Endothelial cell of umbilical vein (primary cell): ENCODE measurements at regions not wholly inside any gene's neighbourhood (a gene's known extent, or its start where the extent isn't known, plus 50 kb on each side); places are given as distances from the start of the nearest gene placed in this dataset.

ENCODE experiments used
- BruUV-seq: library from RNA; stranded (reverse); fragments of 400-500 nt; replicated peaks from 2 replicates; lab custom pipeline; 2021; lab: Mats Ljungman, UMichigan
- CTCF ChIA-PET: fragments of 300-600, 350-600 bp; sonication (Branson Sonifier 250); formaldehyde crosslinking; loops from one replicate; lab custom pipeline; 2021; ENCODE audit warnings: antibody characterized with exemption, inconsistent platforms; lab: Charles Lee
- POLR2A ChIA-PET: fragments of 300-600, 350-600 bp; sonication (Branson Sonifier 250); formaldehyde crosslinking; loops from one replicate; lab custom pipeline; 2021; ENCODE audit warnings: antibody characterized with exemption, inconsistent platforms; lab: Charles Lee
- DNase-seq: peaks from one replicate; pipeline ENCODE4 v3.0.0-alpha.2; 2011; ENCODE audit warnings: low read depth, low spot score
- FAIRE-seq: peaks from 2 replicates; lab custom pipeline; 2011; peaks lifted over from hg19 to GRCh38; lab: Jason Lieb, UNC
- H2AFZ ChIP-seq: 2 replicates; pipeline ENCODE4 v1.6.0; 2012; ENCODE audit warnings: low read depth, low read length, control low read depth, inconsistent platforms
- H3K27ac ChIP-seq: 2 replicates; pipeline ENCODE4 v1.5.1; 2011; ENCODE audit warnings: low read depth, mild to moderate bottlenecking, control low read depth, low read length, moderate library complexity; ENCODE audit not compliant: insufficient read depth
- H3K27me3 ChIP-seq, 2 experiments: 2 replicates each; pipeline versions ENCODE4 v1.6.0 to v1.6.1; 2011; ENCODE audit warnings: low read length in 2 of 2, mixed read lengths in 1 of 2; ENCODE audit not compliant: control insufficient read depth in 2 of 2, insufficient read depth in 2 of 2
- H3K36me3 ChIP-seq, 2 experiments: 2 replicates in 1 of 2; 3 replicates in 1 of 2; pipeline ENCODE4 v1.5.1; 2011; ENCODE audit warnings: low read length in 2 of 2, mild to moderate bottlenecking in 1 of 2, moderate library complexity in 1 of 2; ENCODE audit not compliant: control insufficient read depth in 2 of 2, insufficient read depth in 2 of 2; ENCODE audit errors: extremely low read depth in 1 of 2
- H3K4me1 ChIP-seq: 3 replicates; pipeline ENCODE4 v1.5.1; 2011; ENCODE audit warnings: mild to moderate bottlenecking, low read length; ENCODE audit not compliant: control insufficient read depth, insufficient read depth; ENCODE audit errors: extremely low read depth
- H3K4me2 ChIP-seq: 2 replicates; pipeline ENCODE4 v1.6.1; 2011; ENCODE audit warnings: low read length, control low read depth, mixed read lengths; ENCODE audit not compliant: insufficient read depth
- H3K4me3 ChIP-seq, 3 experiments: fragments of 200-600 bp in 1 of 3; sonication (generic), shearing (Covaris generic) in 1 of 3; replicated peaks in 1 of 3; 2 replicates each; pipeline ENCODE4 v1.5.1; 2011 to 2016; ENCODE audit warnings: control low read depth in 3 of 3, low read length in 3 of 3, mild to moderate bottlenecking in 2 of 3, inconsistent platforms in 1 of 3, low read depth in 1 of 3, moderate library complexity in 1 of 3; ENCODE audit not compliant: insufficient read depth in 1 of 3
- H3K79me2 ChIP-seq: 2 replicates; pipeline ENCODE4 v1.6.0; 2012; ENCODE audit warnings: low read length, inconsistent platforms; ENCODE audit not compliant: control insufficient read depth, insufficient read depth
- H3K9ac ChIP-seq: replicated peaks from 2 replicates; pipeline ENCODE3; 2011; ENCODE audit warnings: low read length, control low read depth; ENCODE audit not compliant: insufficient read depth; ENCODE audit errors: extremely low read depth
- H3K9me1 ChIP-seq: replicated peaks from 3 replicates; pipeline ENCODE4 v1.6.0; 2011; ENCODE audit warnings: mild to moderate bottlenecking, low read length; ENCODE audit not compliant: control insufficient read depth, insufficient read depth; ENCODE audit errors: extremely low read depth
- H3K9me3 ChIP-seq: replicated peaks from 2 replicates; pipeline ENCODE4 v1.5.1; 2012; ENCODE audit warnings: low read length, inconsistent platforms; ENCODE audit not compliant: control insufficient read depth, insufficient read depth
- H4K20me1 ChIP-seq: replicated peaks from 2 replicates; pipeline ENCODE3; 2011; ENCODE audit warnings: mild to moderate bottlenecking, low read length; ENCODE audit not compliant: control insufficient read depth, insufficient read depth; ENCODE audit errors: extremely low read depth
- EZH2 ChIP-seq: IDR thresholded peaks from 2 replicates; pipeline ENCODE4 v1.6.1; 2012; ENCODE audit warnings: borderline replicate concordance, low read depth, mild to moderate bottlenecking, moderate library complexity, low read length, inconsistent platforms; ENCODE audit not compliant: severe bottlenecking
- FOS ChIP-seq: IDR thresholded peaks from 2 replicates; pipeline ENCODE4 v1.6.1; 2011; ENCODE audit warnings: mild to moderate bottlenecking, low read length, moderate library complexity, borderline replicate concordance; ENCODE audit not compliant: insufficient read depth
- GATA2 ChIP-seq: IDR thresholded peaks from 2 replicates; pipeline ENCODE4 v1.7.0; 2011; ENCODE audit warnings: low read depth, mild to moderate bottlenecking, moderate library complexity, mixed read lengths, low read length; ENCODE audit not compliant: insufficient read length, insufficient read depth
- JUN ChIP-seq: IDR thresholded peaks from 2 replicates; pipeline ENCODE4 v1.6.1; 2011; ENCODE audit warnings: borderline replicate concordance, low read depth; ENCODE audit not compliant: insufficient read length, insufficient read depth
- MYC ChIP-seq: IDR thresholded peaks from one replicate; pipeline ENCODE4 v1.6.1; 2011; ENCODE audit warnings: mild to moderate bottlenecking, low read depth, low read length
- POLR2A ChIP-seq: IDR thresholded peaks from 2 replicates; pipeline ENCODE4 v1.6.1; 2012; ENCODE audit warnings: low read depth, mild to moderate bottlenecking, control low read depth, low read length
- POLR2AphosphoS5 ChIP-seq: IDR thresholded peaks from 2 replicates; pipeline ENCODE4 v1.6.1; 2012; ENCODE audit warnings: low read depth, mild to moderate bottlenecking, control low read depth, low read length, moderate library complexity; ENCODE audit not compliant: insufficient read depth
- dilution Hi-C: fragments of 300-500 bp; cut with MboI; formaldehyde crosslinking; loops from one replicate; pipeline ENCODE4 v1.15.0; 2019; ENCODE audit warnings: low sequenced_read_pairs; ENCODE audit not compliant: extremely low pct_ligation_motif_present
- intact Hi-C: fragments of 100-400 bp; cut with micrococcal nuclease; formaldehyde crosslinking; loops from one replicate; pipeline ENCODE4 v1.10.0; 2022
- TF ChIP-seq, protein P1 (sequence below): IDR thresholded peaks from 2 replicates; pipeline ENCODE4 v1.6.1; 2011; ENCODE audit not compliant: insufficient read depth, insufficient read length
- TF ChIP-seq, protein P2 (sequence below), 2 donors: IDR thresholded peaks; 1 replicate in 1 of 2; 2 replicates in 1 of 2; pipeline ENCODE4 v1.5.1; 2011; ENCODE audit warnings: low read length in 2 of 2, mild to moderate bottlenecking in 2 of 2, moderate library complexity in 2 of 2, control low read depth in 1 of 2, inconsistent platforms in 1 of 2, low read depth in 1 of 2; ENCODE audit not compliant: insufficient read depth in 1 of 2; ENCODE audit errors: extremely low read depth in 1 of 2

DNA sequence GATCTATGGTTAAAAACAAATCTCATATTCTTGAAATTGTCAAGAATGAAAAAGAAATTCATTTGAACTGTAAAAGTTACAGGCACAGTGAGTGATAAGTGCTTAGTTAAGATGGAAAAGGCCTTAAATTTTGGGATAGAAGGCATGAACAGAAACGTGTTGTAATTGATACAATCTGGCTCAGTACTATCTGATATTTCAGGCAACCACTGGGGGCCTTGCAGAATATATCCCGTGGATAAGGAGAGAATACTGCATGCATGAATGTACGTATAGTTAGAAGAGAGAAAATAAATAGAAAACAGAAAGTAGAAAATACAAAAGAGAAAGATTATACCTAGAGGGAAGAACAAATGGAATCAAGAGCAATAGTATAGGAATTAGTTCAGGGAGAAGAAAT, 741.4 kb upstream of the CCDC54 start:
- H3K4me3 ChIP-seq: no peak overlapping the region
- ChIA-PET CTCF (no interaction called here), POLR2A (no interaction called here)
- H3K4me2 ChIP-seq: no peak overlapping the region
- no peaks in the 10 kb centered on the region for H3K27me3 ChIP-seq
- H3K36me3 ChIP-seq: no peaks in the 10 kb centered on the region
- H4K20me1 ChIP-seq: no peaks in the 10 kb centered on the region
- no peaks in the 10 kb centered on the region for H3K79me2 ChIP-seq
- dilution Hi-C loops (no loop called here), intact Hi-C loops (no loop called here)
- H3K27ac ChIP-seq: no peak overlapping the region
- TF ChIP-seq EZH2 (no peak), POLR2AphosphoS5 (no peak), FOS (no peak), POLR2A (no peak), JUN (no peak), MYC (no peak), GATA2 (no peak)
- TF ChIP-seq, protein P1, sequence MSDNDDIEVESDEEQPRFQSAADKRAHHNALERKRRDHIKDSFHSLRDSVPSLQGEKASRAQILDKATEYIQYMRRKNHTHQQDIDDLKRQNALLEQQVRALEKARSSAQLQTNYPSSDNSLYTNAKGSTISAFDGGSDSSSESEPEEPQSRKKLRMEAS: no peak
- TF ChIP-seq, protein P2, sequence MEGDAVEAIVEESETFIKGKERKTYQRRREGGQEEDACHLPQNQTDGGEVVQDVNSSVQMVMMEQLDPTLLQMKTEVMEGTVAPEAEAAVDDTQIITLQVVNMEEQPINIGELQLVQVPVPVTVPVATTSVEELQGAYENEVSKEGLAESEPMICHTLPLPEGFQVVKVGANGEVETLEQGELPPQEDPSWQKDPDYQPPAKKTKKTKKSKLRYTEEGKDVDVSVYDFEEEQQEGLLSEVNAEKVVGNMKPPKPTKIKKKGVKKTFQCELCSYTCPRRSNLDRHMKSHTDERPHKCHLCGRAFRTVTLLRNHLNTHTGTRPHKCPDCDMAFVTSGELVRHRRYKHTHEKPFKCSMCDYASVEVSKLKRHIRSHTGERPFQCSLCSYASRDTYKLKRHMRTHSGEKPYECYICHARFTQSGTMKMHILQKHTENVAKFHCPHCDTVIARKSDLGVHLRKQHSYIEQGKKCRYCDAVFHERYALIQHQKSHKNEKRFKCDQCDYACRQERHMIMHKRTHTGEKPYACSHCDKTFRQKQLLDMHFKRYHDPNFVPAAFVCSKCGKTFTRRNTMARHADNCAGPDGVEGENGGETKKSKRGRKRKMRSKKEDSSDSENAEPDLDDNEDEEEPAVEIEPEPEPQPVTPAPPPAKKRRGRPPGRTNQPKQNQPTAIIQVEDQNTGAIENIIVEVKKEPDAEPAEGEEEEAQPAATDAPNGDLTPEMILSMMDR (IDR thresholded peaks at IDR 0.05; ENCODE audit: extremely low read depth in 1 of 2, insufficient read depth in 1 of 2, low read depth in 1 of 2, low read length in 2 of 2): no peak
- no peak for FAIRE-seq
- no peaks in the 10 kb centered on the region for H3K9me1 ChIP-seq
- H3K9ac ChIP-seq: no peak overlapping the region
- no peaks in the 10 kb centered on the region for H3K9me3 ChIP-seq
- H3K4me1 ChIP-seq: no peaks in the 10 kb centered on the region
- DNase-seq: no peak
- no TSS peak for BruUV-seq
- H2AFZ ChIP-seq: no peak overlapping the region
